ENCODE measurements at regions not wholly inside any gene's neighbourhood (a gene's known extent, or its start where the extent isn't known, plus 50 kb on each side); places are given as distances from the start of the nearest gene placed in this dataset.

- TF ChIP-seq CTCF (conservative IDR thresholded peaks at IDR 0.05; ENCODE audit: low read depth, low read length) (no peak), EZH2 (IDR thresholded peaks at IDR 0.05; ENCODE audit: low read length, unreplicated experiment) (no peak), EZH2phosphoT487 (IDR thresholded peaks at IDR 0.05; ENCODE audit: borderline replicate concordance, low read length) (no peak)
Observed at GRCh38 chr6:126107475-126108166, 121.3 kb downstream of the TRMT11 start.
